Large intestine (tissue), 3 donors: ENCODE measurements at regions not wholly inside any gene's neighbourhood (a gene's known extent, or its start where the extent isn't known, plus 50 kb on each side); places are given as distances from the start of the nearest gene placed in this dataset.

Source experiments
- DNase-seq, 2 donors: peaks; one replicate each; pipeline versions ENCODE4 v3.0.0 to v3.0.0-alpha.2; 2013
- H3K27ac ChIP-seq: one replicate; pipeline ENCODE4 v1.5.1; 2013; ENCODE audit warnings: low read length
- H3K27me3 ChIP-seq: 2 replicates; pipeline ENCODE4 v1.6.1; 2013; ENCODE audit warnings: low read length; ENCODE audit not compliant: control insufficient read depth, insufficient read depth
- H3K36me3 ChIP-seq: 2 replicates; pipeline ENCODE4 v1.6.1; 2013; ENCODE audit warnings: low read length; ENCODE audit not compliant: control insufficient read depth, insufficient read depth
- H3K4me1 ChIP-seq: one replicate; pipeline ENCODE4 v1.6.1; 2013; ENCODE audit warnings: low read length; ENCODE audit not compliant: control insufficient read depth, insufficient read depth
- H3K4me3 ChIP-seq: one replicate; pipeline ENCODE4 v1.5.1; 2013; ENCODE audit warnings: low read length
- H3K9me3 ChIP-seq: one replicate; pipeline ENCODE4 v1.6.1; 2013; ENCODE audit warnings: mild to moderate bottlenecking, low read depth, low read length, moderate library complexity; ENCODE audit not compliant: control insufficient read depth
- WGBS: methylation state at CpG from one replicate; pipeline ENCODE4 v1.1.5; 2013; ENCODE audit warnings: low lambda C conversion rate; ENCODE audit not compliant: insufficient coverage; 5-methylcytosine and 5-hydroxymethylcytosine counted together

- Histone ChIP-seq H3K36me3 (no peaks in the 10 kb centered on the region), H3K9me3 (no peaks in the 10 kb centered on the region), H3K4me1 (no peaks in the 10 kb centered on the region), H3K27me3 (no peaks in the 10 kb centered on the region), H3K27ac (no peak overlapping the region), H3K4me3 (no peak overlapping the region)
- DNase-seq, result no peak
- WGBS, result no CpG with 5 or more reads among the region's 1 CpG
These were observed 510.5 kb downstream of the PLPP3 start for GRCh38 chr1:56068908-56069307.

GRCh38 chr1:56068210-56068609, 511.2 kb downstream of the PLPP3 start:
- Histone ChIP-seq H3K4me1 (no peaks in the 10 kb centered on the region), H3K36me3 (no peaks in the 10 kb centered on the region), H3K9me3 (no peaks in the 10 kb centered on the region), H3K4me3 (no peak overlapping the region), H3K27me3 (no peaks in the 10 kb centered on the region), H3K27ac (no peak overlapping the region)
- WGBS, result 75% methylated on average over 2 of the region's 6 CpGs
- DNase-seq, result no peak

- DNase-seq, result no peak
- Histone ChIP-seq H3K27me3 (no peaks in the 10 kb centered on the region), H3K9me3 (no peaks in the 10 kb centered on the region), H3K36me3 (no peaks in the 10 kb centered on the region), H3K27ac (no peak overlapping the region), H3K4me1 (no peaks in the 10 kb centered on the region), H3K4me3 (no peak overlapping the region)
- WGBS, result 42% methylated on average over 2 of the region's 3 CpGs
These were observed 513.6 kb downstream of the PLPP3 start for GRCh38 chr1:56065729-56066128.

GRCh38 chr1:56064705-56065104, 514.7 kb downstream of the PLPP3 start:
- Histone ChIP-seq H3K4me1 (no peaks in the 10 kb centered on the region), H3K4me3 (no peak overlapping the region), H3K27ac (peak overlapping the region; percentile 40), H3K36me3 (no peaks in the 10 kb centered on the region), H3K9me3 (no peaks in the 10 kb centered on the region), H3K27me3 (no peaks in the 10 kb centered on the region)
- peak; percentile 51 to 76 for DNase-seq
- 25% methylated on average over 2 of the region's 3 CpGs for WGBS

GRCh38 chr1:56063461-56063860, 515.9 kb downstream of the PLPP3 start:
- H3K4me3 ChIP-seq, result no peak overlapping the region
- H3K27ac ChIP-seq, result no peak overlapping the region
- H3K27me3 ChIP-seq, result no peaks in the 10 kb centered on the region
- H3K4me1 ChIP-seq, result no peaks in the 10 kb centered on the region
- no peaks in the 10 kb centered on the region for H3K36me3 ChIP-seq
- no peaks in the 10 kb centered on the region for H3K9me3 ChIP-seq
- 100% methylated on average over 1 of the region's 4 CpGs for WGBS
- DNase-seq, result no peak

GRCh38 chr1:56062625-56063024, 516.7 kb downstream of the PLPP3 start:
- Histone ChIP-seq H3K4me1 (no peaks in the 10 kb centered on the region), H3K4me3 (no peak overlapping the region), H3K36me3 (no peaks in the 10 kb centered on the region), H3K27me3 (no peaks in the 10 kb centered on the region), H3K27ac (no peak overlapping the region), H3K9me3 (no peaks in the 10 kb centered on the region)
- DNase-seq, result no peak
- 100% methylated on average over 1 of the region's 4 CpGs for WGBS

- DNase-seq, result no peak
- H3K9me3 ChIP-seq, result no peaks in the 10 kb centered on the region
- H3K36me3 ChIP-seq, result no peaks in the 10 kb centered on the region
- no peak overlapping the region for H3K4me3 ChIP-seq
- no peak overlapping the region for H3K27ac ChIP-seq
- no peaks in the 10 kb centered on the region for H3K27me3 ChIP-seq
- H3K4me1 ChIP-seq, result no peaks in the 10 kb centered on the region
These were observed 517.5 kb downstream of the PLPP3 start for GRCh38 chr1:56061824-56062223.

GRCh38 chr1:56060906-56061305, 518.5 kb downstream of the PLPP3 start:
- Histone ChIP-seq H3K36me3 (no peaks in the 10 kb centered on the region), H3K4me1 (no peaks in the 10 kb centered on the region), H3K9me3 (no peaks in the 10 kb centered on the region), H3K27ac (no peak overlapping the region), H3K27me3 (no peaks in the 10 kb centered on the region), H3K4me3 (no peak overlapping the region)
- peak in 1 of 2 donors; percentile 10 for DNase-seq
- no CpG with 5 or more reads among the region's 1 CpG for WGBS

- Histone ChIP-seq H3K4me1 (no peaks in the 10 kb centered on the region), H3K27ac (no peak overlapping the region), H3K4me3 (no peak overlapping the region), H3K9me3 (no peaks in the 10 kb centered on the region), H3K36me3 (no peaks in the 10 kb centered on the region), H3K27me3 (no peaks in the 10 kb centered on the region)
- peak in 1 of 2 donors; percentile 18 for DNase-seq
- no CpG with 5 or more reads among the region's 5 CpGs for WGBS
These were observed 521.6 kb downstream of the PLPP3 start for GRCh38 chr1:56057466-56058405.

GRCh38 chr1:56056438-56057287, 522.7 kb downstream of the PLPP3 start:
- Histone ChIP-seq H3K9me3 (no peaks in the 10 kb centered on the region), H3K27ac (no peak overlapping the region)
- WGBS, result 71% methylated on average over 2 of the region's 9 CpGs

More at GRCh38 chr1:56056438-56057287, 522.7 kb downstream of the PLPP3 start:
- Histone ChIP-seq H3K27me3 (no peaks in the 10 kb centered on the region), H3K4me1 (no peaks in the 10 kb centered on the region), H3K4me3 (no peak overlapping the region), H3K36me3 (no peaks in the 10 kb centered on the region)
- peak in 1 of 2 donors; percentile 2 for DNase-seq
